Superior temporal gyrus (tissue), 1 donor: ENCODE measurements at regions not wholly inside any gene's neighbourhood (a gene's known extent, or its start where the extent isn't known, plus 50 kb on each side); places are given as distances from the start of the nearest gene placed in this dataset.
"Not testable (repeated sequence)": the region's sequence is repeated elsewhere in the genome, so short reads cannot be mapped to it uniquely, and the experiment has no call there.

ENCODE experiments used
- DNase-seq: peaks from one replicate; pipeline ENCODE4 v3.0.0-alpha.2; 2016; ENCODE audit errors: extremely low spot score

DNA sequence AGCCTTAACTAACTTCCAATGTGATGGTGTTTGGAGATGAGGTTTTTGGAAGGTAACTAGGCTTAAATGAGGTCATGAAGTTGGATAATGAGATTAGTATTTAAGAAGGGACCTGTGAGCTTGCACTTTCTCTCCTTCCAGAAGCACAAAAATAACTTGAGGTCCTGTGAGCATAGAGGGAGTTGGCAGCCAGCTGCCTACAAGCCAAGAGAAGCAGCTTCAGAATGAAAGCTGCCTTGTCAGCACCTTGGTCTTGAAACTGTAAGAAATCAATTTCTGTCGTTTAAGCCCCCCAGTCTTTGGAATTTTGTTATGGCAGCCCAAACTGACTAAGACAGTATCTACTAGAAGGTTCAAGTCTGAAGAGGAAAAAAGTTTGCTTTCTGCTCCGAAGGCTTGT, 280.2 kb upstream of the GALNTL6 start:
- DNase-seq: no peak

GRCh38 chr4:171524903-171525302, 288.3 kb upstream of the GALNTL6 start:
- no peak for DNase-seq

- no peak for DNase-seq
Measured at GRCh38 chr4:171521726-171522125, 291.5 kb upstream of the GALNTL6 start.

DNA sequence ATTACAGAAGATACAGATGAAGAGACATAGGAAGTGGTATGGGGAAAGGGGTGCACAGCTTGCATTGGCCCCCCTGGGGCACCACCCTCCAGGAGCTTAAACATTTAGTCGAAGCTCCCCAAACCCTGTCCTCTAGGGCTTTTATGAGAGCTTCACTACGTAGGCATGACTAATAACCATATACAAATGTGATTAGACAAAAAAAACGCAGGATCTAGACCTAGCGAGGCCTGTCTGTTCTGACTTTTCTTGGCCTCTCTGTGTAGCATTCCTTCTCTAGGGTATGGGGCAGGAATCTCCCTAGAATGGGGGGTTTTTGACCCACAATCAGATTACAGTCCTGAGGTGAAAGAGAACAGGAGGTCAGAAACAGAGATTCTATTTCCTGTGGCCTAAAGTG, 293.7 kb upstream of the GALNTL6 start:
- no peak for DNase-seq

DNA sequence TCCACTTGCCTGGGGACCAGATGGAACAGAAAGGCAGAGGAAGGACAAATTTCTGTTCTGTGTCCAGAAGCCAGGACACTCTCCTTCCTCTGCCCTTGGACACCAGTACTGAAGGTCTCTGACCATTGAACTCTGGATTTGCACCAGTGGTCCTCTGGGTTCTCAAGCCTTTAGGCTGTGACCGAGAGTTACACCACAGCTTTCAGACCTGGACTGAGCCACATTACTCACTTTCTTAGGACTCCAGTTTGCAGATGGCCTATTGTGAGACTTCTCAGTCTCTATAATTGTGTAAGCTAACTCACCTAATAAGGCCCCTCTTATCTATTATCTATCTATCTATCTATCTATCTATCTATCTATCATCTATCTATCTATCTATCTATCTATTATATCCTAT, 295.3 kb upstream of the GALNTL6 start:
- DNase-seq: no peak

GRCh38 chr4:171516694-171517093, 296.5 kb upstream of the GALNTL6 start:
- DNase-seq: no peak

GRCh38 chr4:171484681-171485080, 328.5 kb upstream of the GALNTL6 start:
- no peak for DNase-seq

DNA sequence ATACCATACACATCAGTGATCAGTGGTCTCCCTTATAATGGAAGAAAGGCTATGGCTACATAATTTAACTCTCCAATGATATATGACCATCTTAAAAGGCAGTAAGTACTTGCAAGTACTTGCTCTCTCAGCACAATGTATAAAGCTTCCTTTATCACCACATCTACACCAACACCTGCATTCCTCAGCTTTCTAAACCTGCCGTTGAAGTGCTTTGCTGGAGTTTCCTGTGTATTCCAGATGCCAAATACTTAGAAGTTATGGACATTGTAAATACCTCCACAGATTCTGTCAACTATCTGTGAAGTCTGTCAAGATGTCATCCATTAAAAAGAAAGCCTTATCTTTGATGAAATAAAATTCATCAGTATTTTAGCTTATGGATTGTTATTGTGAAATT, 335.0 kb upstream of the GALNTL6 start:
- DNase-seq: no peak

GRCh38 chr4:171475111-171475510, 338.1 kb upstream of the GALNTL6 start:
- DNase-seq: not testable (repeated sequence)

DNA sequence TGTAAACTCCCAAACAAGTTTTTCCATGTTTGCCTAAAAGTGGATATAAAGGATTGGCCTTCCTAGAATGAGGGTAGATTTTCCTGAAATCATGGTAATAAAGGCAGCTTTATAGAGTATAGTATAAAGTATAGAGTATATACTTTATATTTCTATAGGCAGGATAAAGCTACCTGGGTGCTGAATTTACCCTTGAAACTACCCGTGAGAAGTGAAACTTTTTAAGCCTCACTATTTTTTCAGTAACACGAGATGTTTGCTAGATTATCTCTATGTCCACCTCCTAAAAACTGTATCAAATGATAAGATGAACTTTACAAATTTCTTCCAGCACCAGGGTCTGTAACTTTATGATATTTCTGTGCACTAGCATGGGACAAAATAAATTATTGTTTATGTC, 340.0 kb upstream of the GALNTL6 start:
- DNase-seq: no peak

DNA sequence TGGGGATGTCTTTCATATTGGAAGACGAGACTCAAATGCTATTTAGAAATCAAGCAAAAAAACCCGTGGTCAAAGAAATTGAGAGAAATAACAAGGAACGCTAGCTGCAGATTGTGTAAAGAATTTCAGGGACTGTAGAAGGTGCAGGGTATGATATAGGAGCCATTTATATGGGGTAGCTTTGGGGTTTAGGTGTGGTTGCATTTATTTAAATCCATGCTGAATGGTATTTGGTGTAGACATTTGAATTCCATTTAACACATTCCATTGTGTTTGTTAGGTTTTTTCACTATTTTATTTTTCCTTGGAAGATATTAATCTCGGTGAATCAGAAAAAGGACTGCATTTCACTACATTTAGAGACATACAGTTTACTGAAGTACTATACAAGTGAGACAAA, 341.0 kb upstream of the GALNTL6 start:
- no peak for DNase-seq

GRCh38 chr4:171464499-171464898, 348.7 kb upstream of the GALNTL6 start:
- DNase-seq: no peak

DNA sequence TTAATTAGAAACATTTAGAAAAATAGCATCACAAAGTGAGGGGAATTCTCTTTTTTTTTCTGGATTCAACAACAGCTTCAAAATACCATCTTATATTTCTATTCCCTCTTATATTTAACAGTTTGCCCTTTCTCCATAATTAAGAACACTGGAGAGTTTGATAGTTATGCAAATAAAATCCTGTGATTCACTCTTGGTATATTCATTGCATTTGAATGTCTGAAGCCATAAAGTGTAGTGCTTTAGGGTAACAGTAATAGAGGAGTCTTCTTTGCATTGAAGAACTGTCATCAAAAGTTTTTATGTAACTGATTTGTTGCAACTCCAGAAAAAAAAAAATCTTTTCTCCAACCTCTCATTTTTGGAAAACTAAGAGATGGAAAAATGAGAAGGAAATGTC, 352.0 kb upstream of the GALNTL6 start:
- DNase-seq: no peak

DNA sequence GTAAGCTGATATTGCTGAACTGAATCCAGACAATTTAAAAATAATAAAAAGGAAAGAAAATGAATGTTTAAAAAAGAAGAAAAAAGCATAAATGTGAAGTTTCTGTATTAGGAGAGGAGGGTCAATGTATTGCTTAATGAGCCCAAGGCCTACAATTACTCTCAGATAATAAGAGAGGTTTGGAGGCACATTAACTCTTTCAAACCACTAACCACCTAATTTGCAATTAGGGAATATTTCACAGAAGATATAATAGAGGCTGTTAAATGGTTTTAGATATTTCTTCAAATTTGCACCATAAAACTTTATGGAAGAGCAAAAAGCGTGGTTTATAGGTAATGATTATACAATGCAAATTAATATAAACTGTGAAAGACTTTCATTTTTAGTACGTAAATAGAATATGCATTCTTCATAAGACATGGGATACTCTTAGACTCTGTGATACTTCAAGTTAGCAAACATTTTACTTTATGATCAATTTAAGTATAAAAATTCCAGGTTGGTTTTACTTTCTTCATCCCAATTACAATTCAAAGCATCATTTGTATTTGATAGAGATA, 364.2 kb upstream of the GALNTL6 start:
- DNase-seq: no peak

DNA sequence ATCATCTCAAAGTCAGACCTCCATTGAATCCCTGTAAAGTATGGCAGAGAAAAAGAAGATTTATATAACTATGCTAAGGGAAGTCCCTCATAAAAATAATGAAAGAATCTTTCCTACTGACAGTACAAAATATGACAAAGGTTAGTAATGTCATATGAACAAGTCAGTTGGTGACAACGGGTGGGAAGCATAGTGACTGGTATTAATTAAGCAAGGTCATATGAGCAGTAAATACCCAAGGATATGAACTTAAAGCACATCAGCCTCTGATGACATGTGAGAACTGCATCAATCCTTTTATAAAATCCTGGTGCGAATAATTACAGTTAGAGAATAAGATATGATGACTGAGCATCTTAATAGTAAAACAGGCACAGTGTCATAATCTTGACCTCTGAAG, 364.8 kb upstream of the GALNTL6 start:
- DNase-seq: no peak

GRCh38 chr4:171441300-171441941, 371.8 kb upstream of the GALNTL6 start:
- no peak for DNase-seq

DNA sequence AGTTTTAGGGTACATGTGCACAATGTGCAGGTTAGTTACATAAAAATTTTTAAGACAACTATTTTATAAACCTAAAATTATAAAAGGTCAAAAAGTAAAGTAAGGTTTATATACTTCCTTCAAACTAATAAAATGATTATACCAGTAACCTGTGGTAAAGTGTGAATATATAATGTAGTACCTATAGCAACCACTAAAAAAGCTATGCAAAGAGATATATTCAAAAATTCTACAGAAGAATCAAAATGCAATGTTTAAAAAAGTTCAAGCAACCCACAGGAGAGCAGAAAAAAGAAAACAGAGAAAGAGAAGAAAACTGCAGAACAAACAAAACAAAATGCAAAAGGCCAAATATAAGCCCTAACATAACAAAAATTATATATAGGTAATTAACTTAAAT, 379.5 kb upstream of the GALNTL6 start:
- DNase-seq: no peak

DNA sequence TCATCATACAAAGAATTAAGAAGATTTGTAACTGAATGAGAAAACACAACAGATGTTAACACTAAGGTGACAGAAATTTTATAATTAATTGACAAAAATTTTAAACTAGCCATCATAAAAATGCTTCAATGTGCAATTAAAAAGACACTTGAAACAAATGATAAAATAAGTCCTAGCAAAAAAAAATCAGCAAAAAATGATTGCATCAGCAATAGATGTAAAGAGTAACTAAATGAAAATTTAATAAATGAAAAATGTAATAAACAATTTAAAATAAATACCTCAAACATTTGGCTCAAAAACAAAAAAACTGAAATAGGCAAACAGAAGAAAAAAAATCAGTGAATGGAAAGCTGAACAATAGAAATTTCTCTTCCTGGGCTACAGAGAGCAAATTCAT, 380.7 kb upstream of the GALNTL6 start:
- DNase-seq: no peak

DNA sequence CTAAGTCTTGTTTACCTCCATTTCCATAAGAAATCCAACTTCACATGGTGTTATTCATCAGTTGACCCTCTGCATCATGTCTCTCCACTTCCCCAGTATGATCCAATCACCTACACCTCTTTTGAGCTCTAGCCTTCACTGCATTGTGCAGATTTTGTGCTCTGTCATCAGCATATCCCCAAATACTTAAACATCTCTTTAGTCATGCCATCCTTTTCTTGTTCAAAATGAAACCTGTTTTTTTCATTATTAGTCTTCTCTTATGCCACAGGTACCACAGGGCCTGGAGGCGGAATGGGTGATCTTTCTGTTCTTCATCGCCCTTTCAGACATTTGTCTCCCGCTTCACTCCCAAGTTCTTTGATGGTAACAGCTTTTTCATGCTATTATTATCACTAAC, 382.7 kb upstream of the GALNTL6 start:
- no peak for DNase-seq

DNA sequence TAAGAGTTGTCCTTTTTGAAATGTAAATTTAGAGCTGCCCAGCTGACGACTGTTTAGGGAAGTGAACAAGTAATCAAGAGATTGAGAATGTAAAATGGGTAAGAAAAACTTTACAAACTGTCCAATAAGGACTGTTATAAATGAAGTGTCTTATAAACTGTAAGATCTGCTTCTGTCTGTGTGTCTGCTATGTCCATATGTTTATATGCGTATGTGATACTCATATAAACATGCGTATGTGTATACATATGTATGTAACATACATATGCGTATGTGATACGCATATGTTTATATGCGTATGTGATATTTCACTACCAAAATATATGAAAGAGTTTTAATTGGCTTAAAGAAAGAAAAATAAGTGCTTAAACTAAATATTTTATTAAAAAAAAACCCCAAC, 416.0 kb upstream of the GALNTL6 start:
- DNase-seq: no peak

- no peak for DNase-seq
Measured at GRCh38 chr4:171390626-171391025, 422.6 kb upstream of the GALNTL6 start.

GRCh38 chr4:171378323-171378722, 434.9 kb upstream of the GALNTL6 start:
- DNase-seq: no peak

- DNase-seq: peak; percentile 41
Measured at GRCh38 chr4:171376724-171377123, 436.5 kb upstream of the GALNTL6 start.

GRCh38 chr4:171353535-171353934, 459.7 kb upstream of the GALNTL6 start:
- no peak for DNase-seq
